Vagina (tissue), 2 donors: ENCODE measurements at regions not wholly inside any gene's neighbourhood (a gene's known extent, or its start where the extent isn't known, plus 50 kb on each side); places are given as distances from the start of the nearest gene placed in this dataset.

Experiments used
- CTCF ChIP-seq, 3 experiments: fragments of 450-650 bp in 2 of 3; fragments of 200-600 bp in 1 of 3; sonication (generic) in 1 of 3; IDR thresholded peaks; one replicate each; pipeline ENCODE4 v1.5.1; 2017 to 2019; ENCODE audit warnings: antibody characterized with exemption in 3 of 3, mild to moderate bottlenecking in 2 of 3, moderate library complexity in 2 of 3
- POLR2A ChIP-seq, 2 donors: fragments of 450-650 bp; IDR thresholded peaks; one replicate each; pipeline ENCODE4 v1.6.1; 2017; ENCODE audit warnings: antibody characterized with exemption in 2 of 2, mild to moderate bottlenecking in 2 of 2, moderate library complexity in 2 of 2
- POLR2AphosphoS5 ChIP-seq, 2 donors: sonication (generic); formaldehyde crosslinking; IDR thresholded peaks; one replicate each; pipeline ENCODE4 v1.9.0; 2017; ENCODE audit warnings: antibody characterized with exemption in 2 of 2, mild to moderate bottlenecking in 2 of 2, low read depth in 1 of 2; ENCODE audit not compliant: insufficient read depth in 1 of 2

- TF ChIP-seq CTCF (IDR thresholded peaks at IDR 0.05) (no peak), POLR2A (IDR thresholded peaks at IDR 0.05) (no peak), POLR2AphosphoS5 (IDR thresholded peaks at IDR 0.05; ENCODE audit: insufficient read depth in 1 of 2, low read depth in 1 of 2) (no peak)
These were observed 449.3 kb downstream of the MED13L start for GRCh38 chr12:115828168-115828567.
